Activated T-helper 17 cell treated with anti-CD3 and anti-CD28 coated beads, Interleukin-2, amount 50 U/mL, for 72 hours (primary cell): ENCODE measurements at regions not wholly inside any gene's neighbourhood (a gene's known extent, or its start where the extent isn't known, plus 50 kb on each side); places are given as distances from the start of the nearest gene placed in this dataset.

Experiments used
- ATAC-seq: fragments of 150-1000 bp; cut with Tn5 transposase; replicated peaks from 2 replicates; pipeline ENCODE4 v1.10.0; 2021; ENCODE audit warnings: mild to moderate bottlenecking, moderate library complexity
- H3K27ac Mint-ChIP-seq: one replicate; pipeline ENCODE4 v1.8.0; 2022; ENCODE audit warnings: mixed read lengths
- H3K27me3 Mint-ChIP-seq: one replicate; pipeline ENCODE4 v1.8.0; 2022; ENCODE audit warnings: mixed read lengths
- H3K36me3 Mint-ChIP-seq: one replicate; pipeline ENCODE4 v1.8.0; 2022; ENCODE audit warnings: low read depth, mild to moderate bottlenecking, mixed read lengths
- H3K4me1 Mint-ChIP-seq: one replicate; pipeline ENCODE4 v1.8.0; 2022; ENCODE audit warnings: mixed read lengths
- H3K4me3 Mint-ChIP-seq: one replicate; pipeline ENCODE4 v1.8.0; 2022; ENCODE audit warnings: mild to moderate bottlenecking, mixed read lengths
- H3K9me3 Mint-ChIP-seq: one replicate; pipeline ENCODE4 v1.8.0; 2022; ENCODE audit warnings: mixed read lengths

DNA sequence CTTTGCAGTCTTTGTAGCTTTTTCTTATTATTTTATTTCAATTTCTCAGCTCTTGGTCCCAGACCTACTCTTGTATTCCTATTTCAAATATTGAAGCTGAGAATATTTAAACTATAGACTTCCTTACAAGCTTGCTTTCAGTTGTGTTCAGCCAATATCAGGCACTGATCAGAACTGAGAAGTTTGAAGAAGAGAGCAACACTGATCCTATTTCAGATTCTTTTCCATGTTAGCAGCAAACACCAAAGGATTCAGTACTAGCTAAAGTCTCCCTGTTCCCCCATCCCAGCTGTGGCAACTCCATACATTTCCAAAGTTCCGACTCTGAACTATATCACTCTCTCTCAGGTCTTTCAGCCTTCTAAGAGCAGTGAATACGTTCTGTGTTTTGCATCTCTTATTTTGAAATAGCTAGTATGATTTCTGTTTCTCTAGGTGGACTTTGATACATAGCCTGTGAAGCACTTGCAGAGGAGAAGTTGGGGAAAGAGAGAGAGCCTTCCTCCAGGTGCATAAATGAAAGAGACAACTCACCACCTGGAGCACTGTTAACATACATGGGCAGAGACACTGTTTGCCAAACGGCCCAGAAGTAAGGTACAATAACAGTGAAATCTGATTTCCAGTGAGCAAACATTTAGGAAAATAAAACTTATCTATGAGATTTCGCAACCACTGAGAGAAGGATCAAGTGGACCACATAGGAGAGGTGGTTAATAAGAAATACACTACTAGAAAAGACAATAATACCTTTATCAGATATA, 135.0 kb upstream of the ZNF804A start:
- Mint-ChIP-seq H3K36me3 (no peaks in the 10 kb centered on the region), H3K9me3 (peaks cover 15% of the 10 kb centered on the region), H3K4me3 (no peak overlapping the region), H3K27me3 (no peaks in the 10 kb centered on the region), H3K4me1 (no peaks in the 10 kb centered on the region), H3K27ac (no peak overlapping the region)
- ATAC-seq: no peak

DNA sequence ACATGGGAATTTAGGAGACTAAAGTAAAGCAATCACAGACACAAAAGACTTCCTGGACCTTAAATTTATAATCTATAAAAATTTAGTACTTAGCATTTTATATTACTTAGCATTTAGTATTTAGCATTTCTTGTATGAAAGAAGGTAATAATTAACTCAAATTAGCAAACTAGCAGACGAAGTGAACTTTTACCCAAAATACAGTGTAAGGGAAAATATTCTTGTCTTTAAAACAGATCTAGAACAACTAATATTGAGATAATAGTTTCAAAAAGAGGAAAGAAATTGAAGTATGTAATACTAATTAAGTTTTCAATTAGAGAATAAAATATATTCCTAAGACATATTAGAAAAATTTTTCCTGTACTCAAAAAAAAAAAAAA, 134.5 kb upstream of the ZNF804A start:
- no peak overlapping the region for H3K27ac Mint-ChIP-seq
- H3K4me1 Mint-ChIP-seq: no peaks in the 10 kb centered on the region
- no peak for ATAC-seq
- H3K27me3 Mint-ChIP-seq: no peaks in the 10 kb centered on the region
- H3K36me3 Mint-ChIP-seq: no peaks in the 10 kb centered on the region
- peaks cover 13% of the 10 kb centered on the region for H3K9me3 Mint-ChIP-seq
- H3K4me3 Mint-ChIP-seq: no peak overlapping the region

DNA sequence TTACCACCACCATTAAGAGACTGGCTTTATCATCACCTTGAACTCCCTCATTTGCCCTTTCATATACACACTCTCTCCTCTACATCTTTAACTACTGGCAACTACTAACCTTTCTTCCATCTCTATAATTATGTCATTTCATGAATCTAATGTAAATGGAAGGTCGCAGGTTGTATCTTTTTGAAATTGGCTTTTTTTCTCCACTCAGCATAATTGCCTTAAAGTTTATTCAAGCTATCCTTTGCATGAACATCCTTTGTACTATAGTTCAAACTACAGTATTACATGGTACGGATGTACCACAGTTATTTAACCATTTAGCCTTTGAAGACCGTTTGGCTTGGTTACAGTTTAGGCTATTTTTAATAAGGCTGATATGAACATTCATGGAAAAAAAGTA, 129.5 kb upstream of the ZNF804A start:
- Mint-ChIP-seq H3K27ac (no peak overlapping the region), H3K9me3 (peaks cover 14% of the 10 kb centered on the region), H3K36me3 (no peaks in the 10 kb centered on the region), H3K4me3 (no peak overlapping the region), H3K4me1 (no peaks in the 10 kb centered on the region), H3K27me3 (no peaks in the 10 kb centered on the region)
- no peak for ATAC-seq

DNA sequence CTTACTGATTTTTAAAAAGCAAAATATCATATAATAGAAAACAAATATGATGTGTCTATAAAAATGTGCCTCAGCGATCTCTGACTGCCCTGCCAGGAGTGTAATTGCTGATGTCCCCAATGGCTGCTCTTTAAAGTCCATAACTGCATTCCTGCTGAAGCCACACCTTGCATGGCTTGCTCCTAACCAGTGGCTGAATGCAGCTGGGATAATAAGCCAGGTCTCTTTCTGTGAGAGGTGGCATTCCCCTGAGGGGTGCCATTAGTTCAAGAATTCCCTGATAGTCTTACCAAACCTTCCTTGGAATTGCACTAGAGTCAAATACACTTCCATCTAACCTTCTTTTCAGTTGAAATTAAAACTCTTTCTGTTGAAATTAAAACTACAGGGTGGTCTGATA, 125.8 kb upstream of the ZNF804A start:
- Mint-ChIP-seq H3K9me3 (peaks cover 4% of the 10 kb centered on the region), H3K4me3 (no peak overlapping the region), H3K27ac (no peak overlapping the region), H3K36me3 (no peaks in the 10 kb centered on the region), H3K4me1 (no peaks in the 10 kb centered on the region), H3K27me3 (no peaks in the 10 kb centered on the region)
- ATAC-seq: no peak

DNA sequence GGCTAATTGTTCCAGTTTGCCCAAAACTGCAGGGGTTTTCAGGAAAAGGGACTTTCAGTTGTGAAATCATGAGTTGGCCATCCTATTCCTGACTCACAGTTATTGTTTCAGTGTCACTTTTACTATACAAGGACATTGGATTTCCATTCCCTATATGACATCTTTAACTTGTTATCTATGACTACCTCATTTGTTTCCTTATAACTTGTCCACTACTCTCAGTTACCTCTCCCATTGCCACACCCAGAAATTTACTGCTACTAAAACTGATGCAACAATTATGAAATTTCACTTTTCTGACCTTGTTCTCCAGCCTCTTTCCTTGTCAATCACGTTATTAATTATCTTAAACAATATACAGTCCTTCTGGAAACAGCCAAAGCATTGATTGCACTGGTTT, 116.5 kb upstream of the ZNF804A start:
- no peaks in the 10 kb centered on the region for H3K36me3 Mint-ChIP-seq
- H3K4me1 Mint-ChIP-seq: no peaks in the 10 kb centered on the region
- H3K27me3 Mint-ChIP-seq: no peaks in the 10 kb centered on the region
- H3K9me3 Mint-ChIP-seq: peaks cover 8% of the 10 kb centered on the region
- H3K27ac Mint-ChIP-seq: no peak overlapping the region
- ATAC-seq: no peak
- no peak overlapping the region for H3K4me3 Mint-ChIP-seq

DNA sequence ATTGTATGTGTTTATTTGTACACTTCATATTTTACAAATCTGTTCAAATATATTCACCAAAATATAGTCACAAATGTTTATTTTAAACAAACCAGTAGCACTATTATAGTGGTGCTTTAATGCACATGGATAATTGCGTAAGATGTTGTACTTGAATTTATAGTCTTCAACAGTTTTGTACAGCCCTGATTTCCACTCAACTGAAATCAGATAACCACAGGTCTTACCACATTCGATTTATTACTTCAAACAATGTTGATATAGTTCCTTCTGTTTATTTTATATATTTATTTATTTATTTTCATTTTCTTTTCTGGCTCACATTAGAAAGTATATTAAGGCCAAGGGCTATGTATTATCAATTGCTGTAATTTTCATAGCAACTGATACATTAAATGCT, 99.4 kb upstream of the ZNF804A start:
- no peak for ATAC-seq
- no peaks in the 10 kb centered on the region for H3K27me3 Mint-ChIP-seq
- H3K9me3 Mint-ChIP-seq: peaks cover 13% of the 10 kb centered on the region
- H3K36me3 Mint-ChIP-seq: no peaks in the 10 kb centered on the region
- H3K4me1 Mint-ChIP-seq: no peaks in the 10 kb centered on the region
- H3K4me3 Mint-ChIP-seq: no peak overlapping the region
- H3K27ac Mint-ChIP-seq: no peak overlapping the region

DNA sequence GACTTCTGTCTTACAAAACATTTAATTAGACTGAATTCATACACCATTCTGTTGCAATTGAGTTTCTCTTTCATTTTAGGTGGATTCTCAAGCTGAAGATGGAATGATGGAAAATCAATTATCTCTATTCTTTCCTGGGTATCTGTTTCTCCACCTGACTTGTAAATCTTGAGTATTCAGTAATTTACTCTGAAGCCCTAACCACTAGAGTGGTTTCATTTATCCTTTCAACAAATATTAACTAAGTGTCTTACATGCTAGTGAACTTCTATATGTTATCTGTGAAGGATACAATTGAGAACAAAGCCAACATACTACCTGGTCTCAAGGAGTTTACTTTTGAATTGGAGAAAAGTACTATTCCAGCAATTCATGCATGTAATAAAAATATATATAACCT, 94.1 kb upstream of the ZNF804A start:
- Mint-ChIP-seq H3K27ac (no peak overlapping the region), H3K27me3 (no peaks in the 10 kb centered on the region), H3K9me3 (no peaks in the 10 kb centered on the region), H3K36me3 (no peaks in the 10 kb centered on the region), H3K4me3 (no peak overlapping the region), H3K4me1 (no peaks in the 10 kb centered on the region)
- no peak for ATAC-seq

DNA sequence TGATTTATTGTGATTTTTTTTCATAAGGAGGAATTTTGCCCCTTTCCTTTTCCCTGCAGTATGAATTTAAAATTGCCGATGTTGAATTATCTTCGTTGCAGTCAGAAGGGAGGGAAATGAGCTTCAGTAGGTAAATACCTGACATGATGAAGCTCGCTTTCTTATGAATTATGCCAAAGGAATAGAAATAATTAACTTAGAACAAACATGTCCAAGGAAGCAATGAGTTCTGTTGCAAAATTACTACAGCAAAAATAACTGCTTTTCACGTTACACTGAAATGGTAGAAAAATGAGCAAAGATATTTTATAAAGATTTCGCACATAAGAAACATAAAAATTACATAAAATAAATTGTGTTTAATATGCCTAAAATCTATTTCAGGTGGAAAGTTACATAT, 91.1 kb upstream of the ZNF804A start:
- no peaks in the 10 kb centered on the region for H3K4me1 Mint-ChIP-seq
- no peaks in the 10 kb centered on the region for H3K36me3 Mint-ChIP-seq
- peaks cover 10% of the 10 kb centered on the region for H3K9me3 Mint-ChIP-seq
- no peak overlapping the region for H3K27ac Mint-ChIP-seq
- no peak overlapping the region for H3K4me3 Mint-ChIP-seq
- ATAC-seq: no peak
- no peaks in the 10 kb centered on the region for H3K27me3 Mint-ChIP-seq

DNA sequence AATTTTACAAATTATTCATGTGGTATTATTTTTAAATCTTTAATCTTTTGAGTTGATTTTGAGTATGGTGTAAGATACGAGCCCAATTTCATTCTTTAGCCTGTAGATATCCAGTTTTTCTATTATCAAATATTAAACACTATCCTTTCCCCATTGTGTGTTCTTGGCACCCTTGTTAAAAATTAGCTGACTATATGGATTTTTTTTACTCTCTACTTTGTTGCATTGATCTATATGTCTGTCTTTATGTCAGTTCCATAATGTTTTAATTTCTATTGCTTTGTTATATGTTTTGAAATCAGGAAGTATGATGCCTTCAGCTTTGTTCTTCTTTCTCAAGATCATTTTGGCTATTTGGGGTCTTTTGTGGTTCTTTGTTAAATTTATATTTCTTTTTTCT, 80.9 kb upstream of the ZNF804A start:
- no peaks in the 10 kb centered on the region for H3K36me3 Mint-ChIP-seq
- no peak for ATAC-seq
- H3K4me3 Mint-ChIP-seq: no peak overlapping the region
- no peaks in the 10 kb centered on the region for H3K4me1 Mint-ChIP-seq
- no peaks in the 10 kb centered on the region for H3K27me3 Mint-ChIP-seq
- H3K27ac Mint-ChIP-seq: no peak overlapping the region
- H3K9me3 Mint-ChIP-seq: peaks cover 7% of the 10 kb centered on the region

DNA sequence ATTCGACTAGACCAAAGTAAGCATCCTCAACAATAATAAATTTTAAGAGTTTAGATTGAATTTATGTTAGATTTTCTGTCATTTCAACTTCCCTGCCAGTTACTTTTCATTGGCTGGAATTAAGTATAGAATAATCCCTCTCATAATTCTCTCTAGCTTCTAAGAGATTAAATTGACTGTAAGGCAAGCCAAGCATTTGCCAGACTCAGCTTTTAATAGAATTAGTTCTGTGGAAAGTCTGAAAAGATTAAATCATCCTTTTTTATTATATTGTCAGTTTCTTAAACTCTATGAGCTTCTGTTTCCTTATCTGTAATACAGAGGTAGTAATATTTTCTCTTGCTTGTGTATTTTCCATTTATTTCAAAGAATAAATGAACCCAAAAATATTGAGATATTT, 77.9 kb upstream of the ZNF804A start:
- Mint-ChIP-seq H3K9me3 (no peaks in the 10 kb centered on the region), H3K4me3 (no peak overlapping the region), H3K36me3 (no peaks in the 10 kb centered on the region), H3K27ac (no peak overlapping the region), H3K4me1 (no peaks in the 10 kb centered on the region), H3K27me3 (no peaks in the 10 kb centered on the region)
- ATAC-seq: no peak

DNA sequence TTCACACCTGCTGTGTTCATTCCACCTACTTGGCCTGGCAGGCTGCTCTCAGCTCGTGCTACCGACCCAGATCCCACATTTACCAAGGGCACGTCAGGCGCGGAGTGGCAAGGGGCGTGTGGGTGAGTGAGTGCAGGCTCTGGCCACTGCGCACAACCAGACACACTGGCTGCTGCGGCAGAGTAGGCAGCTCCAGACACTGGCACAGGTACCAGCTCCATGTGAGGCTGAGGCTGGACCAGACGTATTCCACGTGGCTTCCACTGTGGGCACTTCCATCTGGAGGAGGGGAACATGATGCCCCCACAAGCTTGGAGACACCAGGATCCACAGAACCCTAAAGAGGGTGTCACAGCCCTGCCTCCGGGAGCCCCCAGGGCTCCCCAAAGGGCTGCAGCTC, 74.6 kb upstream of the ZNF804A start:
- no peak overlapping the region for H3K27ac Mint-ChIP-seq
- H3K36me3 Mint-ChIP-seq: no peaks in the 10 kb centered on the region
- no peak overlapping the region for H3K4me3 Mint-ChIP-seq
- ATAC-seq: no peak
- H3K9me3 Mint-ChIP-seq: no peaks in the 10 kb centered on the region
- H3K4me1 Mint-ChIP-seq: no peaks in the 10 kb centered on the region
- no peaks in the 10 kb centered on the region for H3K27me3 Mint-ChIP-seq

DNA sequence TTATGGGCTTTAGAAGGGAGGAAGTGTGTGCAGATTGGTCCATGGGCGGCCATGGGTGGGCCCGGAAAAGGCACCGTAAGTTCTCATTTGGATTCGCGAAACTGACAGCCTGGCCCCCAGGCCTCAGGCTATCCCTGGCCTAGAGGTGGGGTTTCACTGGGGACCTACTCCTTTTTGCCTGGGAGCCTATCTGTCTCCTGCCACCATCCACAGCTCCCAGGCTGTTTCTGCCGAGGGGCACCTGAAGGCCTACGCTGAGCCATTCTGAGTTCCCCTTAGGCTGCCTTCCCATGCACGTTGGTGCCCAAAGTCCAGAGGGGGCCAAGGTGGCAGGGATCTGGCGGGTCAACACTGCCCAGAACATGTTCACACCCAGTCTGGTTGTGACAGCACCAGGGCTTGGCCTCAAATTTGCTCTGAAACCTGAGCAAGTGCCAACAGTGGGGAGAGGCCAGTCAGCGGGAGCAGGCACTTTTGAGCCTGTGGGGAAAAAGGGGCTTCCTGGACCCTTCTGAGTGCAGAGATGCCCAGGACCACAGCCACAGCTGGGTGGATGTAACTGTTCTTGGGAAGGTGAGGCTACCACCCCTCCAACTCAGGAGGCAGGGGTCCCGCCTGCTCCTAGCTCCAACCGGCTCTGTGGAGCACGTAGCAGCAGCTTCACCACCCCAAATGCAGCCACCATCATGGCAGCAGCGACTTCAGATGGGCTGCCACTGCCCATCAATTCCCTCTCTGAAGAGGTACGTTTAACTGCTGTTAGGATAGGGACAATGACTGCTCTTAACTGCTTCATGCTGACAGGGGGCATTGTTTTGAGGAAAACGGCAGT, 73.6 kb upstream of the ZNF804A start:
- no peaks in the 10 kb centered on the region for H3K27me3 Mint-ChIP-seq
- H3K36me3 Mint-ChIP-seq: no peaks in the 10 kb centered on the region
- no peak for ATAC-seq
- no peaks in the 10 kb centered on the region for H3K9me3 Mint-ChIP-seq
- no peak overlapping the region for H3K4me3 Mint-ChIP-seq
- H3K27ac Mint-ChIP-seq: no peak overlapping the region
- no peaks in the 10 kb centered on the region for H3K4me1 Mint-ChIP-seq

DNA sequence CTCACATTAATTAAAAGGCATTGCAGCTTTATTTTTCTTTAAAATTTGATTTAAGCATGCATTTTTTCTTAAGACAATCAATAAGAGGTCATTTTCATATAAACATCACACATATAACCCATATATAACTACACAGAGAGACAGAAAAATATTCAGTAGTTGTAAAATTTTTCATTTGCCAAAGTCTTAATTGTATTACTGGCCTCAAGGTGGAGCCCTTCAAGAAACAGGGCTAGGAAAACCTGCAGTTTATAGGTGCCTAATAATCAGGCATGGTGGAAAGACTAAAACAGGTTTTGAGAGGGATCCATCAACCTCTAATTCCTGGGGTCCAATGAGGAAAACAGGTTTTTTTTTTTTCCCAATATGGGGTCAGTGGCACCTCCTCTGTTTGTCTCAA, 71.3 kb upstream of the ZNF804A start:
- Mint-ChIP-seq H3K36me3 (no peaks in the 10 kb centered on the region), H3K9me3 (no peaks in the 10 kb centered on the region), H3K4me1 (no peaks in the 10 kb centered on the region), H3K4me3 (no peak overlapping the region), H3K27ac (no peak overlapping the region), H3K27me3 (no peaks in the 10 kb centered on the region)
- ATAC-seq: no peak

DNA sequence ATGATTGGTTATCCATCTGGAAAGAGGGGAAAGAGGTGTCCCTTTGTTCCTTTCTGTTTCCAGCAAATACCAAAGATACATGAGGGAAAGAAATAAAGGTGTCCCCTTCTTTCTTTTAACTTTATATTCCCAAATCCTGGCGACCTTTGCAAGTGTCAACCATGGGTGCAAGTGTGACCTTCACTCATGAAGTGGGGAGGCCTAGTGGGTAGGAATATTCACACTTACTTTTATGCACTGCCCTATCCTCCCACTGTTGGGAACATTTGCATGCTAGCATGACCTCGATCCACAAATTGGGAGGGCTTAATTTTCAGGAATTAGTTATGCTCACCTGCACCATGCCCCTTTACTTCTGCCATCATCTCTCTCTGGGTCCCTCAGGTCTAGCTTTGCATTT, 70.2 kb upstream of the ZNF804A start:
- H3K4me1 Mint-ChIP-seq: no peaks in the 10 kb centered on the region
- H3K36me3 Mint-ChIP-seq: no peaks in the 10 kb centered on the region
- no peaks in the 10 kb centered on the region for H3K9me3 Mint-ChIP-seq
- H3K4me3 Mint-ChIP-seq: no peak overlapping the region
- no peak overlapping the region for H3K27ac Mint-ChIP-seq
- no peaks in the 10 kb centered on the region for H3K27me3 Mint-ChIP-seq
- ATAC-seq: no peak

DNA sequence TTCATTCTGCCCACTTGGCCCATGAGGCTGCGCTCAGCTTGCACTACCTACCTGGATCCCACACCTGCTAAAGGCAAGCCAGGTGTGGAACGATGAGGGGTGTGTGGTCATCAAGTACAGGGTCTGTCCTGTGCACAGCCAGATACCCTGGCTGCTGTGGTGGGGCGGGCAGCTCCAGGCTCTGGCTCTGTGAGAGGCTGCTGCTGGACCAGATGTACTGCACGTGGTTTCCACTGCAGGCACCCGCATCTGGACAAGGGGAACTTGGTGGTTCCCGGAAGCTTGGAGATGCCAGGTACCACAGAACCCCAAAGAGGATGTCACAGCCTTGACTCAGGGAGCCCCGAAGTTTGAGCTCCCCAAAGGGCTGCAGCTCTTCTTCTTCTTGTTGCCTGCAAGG, 68.1 kb upstream of the ZNF804A start:
- H3K4me1 Mint-ChIP-seq: no peaks in the 10 kb centered on the region
- no peaks in the 10 kb centered on the region for H3K27me3 Mint-ChIP-seq
- H3K27ac Mint-ChIP-seq: no peak overlapping the region
- no peaks in the 10 kb centered on the region for H3K9me3 Mint-ChIP-seq
- no peaks in the 10 kb centered on the region for H3K36me3 Mint-ChIP-seq
- no peak overlapping the region for H3K4me3 Mint-ChIP-seq
- ATAC-seq: no peak
